Activated B cell treated with CpG ODN at 0.5 μM for 24 hours (primary cell): ENCODE measurements at regions not wholly inside any gene's neighbourhood (a gene's known extent, or its start where the extent isn't known, plus 50 kb on each side); places are given as distances from the start of the nearest gene placed in this dataset.

ENCODE experiments used
- ATAC-seq: fragments of 200-7000 bp; cut with Tn5 transposase; one replicate; pipeline ENCODE4 v1.10.0; 2021; ENCODE audit warnings: low read depth, mild to moderate bottlenecking, moderate library complexity
- CTCF ChIA-PET: fragments of 350-600 bp; sonication (Branson Sonifier 250); formaldehyde crosslinking; loops from one replicate; lab custom pipeline; 2021; ENCODE audit warnings: antibody characterized with exemption; lab: Charles Lee
- POLR2A ChIA-PET: fragments of 350-600 bp; sonication (Branson Sonifier 250); formaldehyde crosslinking; loops from one replicate; lab custom pipeline; 2021; ENCODE audit warnings: antibody characterized with exemption; lab: Charles Lee
- DNase-seq: peaks from one replicate; pipeline ENCODE4 v3.0.0; 2022
- H3K27ac Mint-ChIP-seq: one replicate; pipeline ENCODE4 v1.8.0; 2020; ENCODE audit warnings: mixed read lengths
- H3K27me3 Mint-ChIP-seq: one replicate; pipeline ENCODE4 v1.8.0; 2021; ENCODE audit warnings: mixed read lengths
- H3K36me3 Mint-ChIP-seq: one replicate; pipeline ENCODE4 v1.8.0; 2021; ENCODE audit warnings: low read depth, mixed read lengths
- H3K4me1 Mint-ChIP-seq: one replicate; pipeline ENCODE4 v1.8.0; 2021; ENCODE audit warnings: mixed read lengths
- H3K4me3 Mint-ChIP-seq: one replicate; pipeline ENCODE4 v1.8.0; 2020; ENCODE audit warnings: mild to moderate bottlenecking, mixed read lengths
- H3K9me3 Mint-ChIP-seq: one replicate; pipeline ENCODE4 v1.8.0; 2020; ENCODE audit warnings: mixed read lengths
- CTCF ChIP-seq: fragments of 200-600 bp; IDR thresholded peaks from one replicate; pipeline ENCODE4 v1.8.0; 2022; ENCODE audit warnings: antibody characterized with exemption, mild to moderate bottlenecking
- intact Hi-C: fragments of 100-400 bp; cut with micrococcal nuclease; formaldehyde crosslinking; loops from one replicate; pipeline ENCODE4 v1.15.1; 2024

- ChIA-PET POLR2A (no interaction called here), CTCF (no interaction called here)
- H3K9me3 Mint-ChIP-seq = no peaks in the 10 kb centered on the region
- DNase-seq (no peak), ATAC-seq (no peak)
- no peaks in the 10 kb centered on the region for H3K4me1 Mint-ChIP-seq
- no peak overlapping the region for H3K4me3 Mint-ChIP-seq
- peaks cover 79% of the 10 kb centered on the region for H3K36me3 Mint-ChIP-seq
- H3K27ac Mint-ChIP-seq = no peak overlapping the region
- no peaks in the 10 kb centered on the region for H3K27me3 Mint-ChIP-seq
- intact Hi-C loops = no loop called here
- no peak for TF ChIP-seq CTCF
Observed at GRCh38 chr22:26732284-26732683, 74.9 kb downstream of the MIAT start.

DNA sequence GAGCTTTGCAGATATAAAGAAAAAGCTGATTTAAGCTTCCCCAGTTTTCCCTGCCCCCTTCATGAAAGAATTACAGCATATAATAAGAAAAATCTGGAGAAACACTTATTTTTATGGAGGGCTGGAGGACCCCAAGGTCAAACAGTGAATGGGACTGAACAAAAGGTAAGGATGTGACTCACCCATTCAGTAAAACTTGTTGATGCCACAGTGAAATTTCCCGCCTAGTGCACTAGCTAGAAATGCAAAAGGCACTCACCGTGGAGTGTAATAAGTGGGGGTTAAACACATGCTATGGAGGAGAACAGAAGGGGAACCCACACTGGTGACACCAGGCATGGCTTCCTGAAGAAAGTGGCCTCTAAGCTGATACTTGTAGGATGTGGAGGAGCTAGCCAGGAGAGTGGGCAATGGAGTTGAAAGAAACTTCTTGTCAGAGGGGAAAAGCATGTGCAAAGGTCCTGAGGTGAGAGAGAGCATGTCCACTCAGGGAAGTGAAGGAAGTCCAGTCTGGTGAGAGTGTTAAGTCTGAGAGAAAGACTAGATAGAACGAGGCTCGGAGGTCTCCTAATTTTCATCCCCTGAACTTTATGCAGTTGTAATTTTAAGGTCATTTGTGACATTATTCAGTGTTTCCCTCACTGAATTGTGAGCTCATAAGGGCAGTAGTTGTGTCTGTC is 77.1 kb downstream of the MIAT start:
- H3K27ac Mint-ChIP-seq = no peak overlapping the region
- TF ChIP-seq CTCF = no peak
- ChIA-PET POLR2A (no interaction called here), CTCF (interaction anchor here (0.7 kb wide), 1 partner anchor 21 kb away, joined by 3 read pairs; no protein-coding TSS in a partner anchor)
- H3K9me3 Mint-ChIP-seq = no peaks in the 10 kb centered on the region
- H3K4me3 Mint-ChIP-seq = no peak overlapping the region
- no peaks in the 10 kb centered on the region for H3K27me3 Mint-ChIP-seq
- DNase-seq (no peak), ATAC-seq (no peak)
- H3K36me3 Mint-ChIP-seq = peaks cover 76% of the 10 kb centered on the region
- H3K4me1 Mint-ChIP-seq = no peaks in the 10 kb centered on the region
- intact Hi-C loops = no loop called here

DNA sequence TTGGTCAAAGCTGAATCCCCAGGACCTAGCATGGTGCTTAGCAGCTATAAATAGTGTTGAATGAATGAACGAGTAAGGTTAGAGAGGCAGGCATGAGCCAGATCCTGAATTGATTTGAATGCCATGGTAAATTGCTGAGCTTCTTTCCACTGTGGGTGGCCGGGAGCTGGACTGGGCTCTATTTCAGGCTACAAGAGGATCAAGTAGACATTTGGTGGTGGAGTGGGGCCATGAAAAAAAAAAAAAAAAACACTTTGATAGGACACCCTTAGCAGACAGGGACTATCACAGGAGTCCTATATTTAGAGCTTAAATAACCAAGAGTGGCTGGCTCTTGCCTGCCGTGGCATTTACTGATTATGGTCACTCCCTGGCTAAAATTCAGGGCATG is 77.6 kb downstream of the MIAT start:
- no peak for ATAC-seq
- H3K4me3 Mint-ChIP-seq = no peak overlapping the region
- H3K27me3 Mint-ChIP-seq = no peaks in the 10 kb centered on the region
- DNase-seq = no peak
- ChIA-PET POLR2A (no interaction called here), CTCF (interaction anchor here (0.7 kb wide), 1 partner anchor 20 kb away, joined by 3 read pairs; no protein-coding TSS in a partner anchor)
- peaks cover 71% of the 10 kb centered on the region for H3K36me3 Mint-ChIP-seq
- no peak overlapping the region for H3K27ac Mint-ChIP-seq
- no peaks in the 10 kb centered on the region for H3K9me3 Mint-ChIP-seq
- intact Hi-C loops = no loop called here
- no peaks in the 10 kb centered on the region for H3K4me1 Mint-ChIP-seq
- no peak for TF ChIP-seq CTCF

GRCh38 chr22:26737262-26737661 is 79.9 kb downstream of the MIAT start:
- Mint-ChIP-seq H3K9me3 (no peaks in the 10 kb centered on the region), H3K36me3 (peaks cover 69% of the 10 kb centered on the region), H3K4me1 (no peaks in the 10 kb centered on the region), H3K27ac (no peak overlapping the region), H3K4me3 (no peak overlapping the region), H3K27me3 (no peaks in the 10 kb centered on the region)
- intact Hi-C loops = no loop called here
- TF ChIP-seq CTCF = no peak
- no peak for DNase-seq
- POLR2A ChIA-PET = no interaction called here
- CTCF ChIA-PET = no interaction called here
- no peak for ATAC-seq

- no peak for DNase-seq
- Mint-ChIP-seq H3K4me1 (no peaks in the 10 kb centered on the region), H3K4me3 (no peak overlapping the region), H3K27me3 (no peaks in the 10 kb centered on the region), H3K9me3 (no peaks in the 10 kb centered on the region), H3K27ac (no peak overlapping the region), H3K36me3 (peaks cover 54% of the 10 kb centered on the region)
- POLR2A ChIA-PET = no interaction called here
- CTCF ChIA-PET = no interaction called here
- ATAC-seq = no peak
- intact Hi-C loops = no loop called here
- no peak for TF ChIP-seq CTCF
Observed at GRCh38 chr22:26740253-26740652, 82.9 kb downstream of the MIAT start.
